Caco-2 (cell line): ENCODE measurements at regions not wholly inside any gene's neighbourhood (a gene's known extent, or its start where the extent isn't known, plus 50 kb on each side); places are given as distances from the start of the nearest gene placed in this dataset.
"Not testable (repeated sequence)": the region's sequence is repeated elsewhere in the genome, so short reads cannot be mapped to it uniquely, and the experiment has no call there.

ENCODE experiments used
- BruUV-seq: library from RNA; stranded (reverse); fragments of 400-500 nt; replicated peaks from 2 replicates; lab custom pipeline; 2021; lab: Mats Ljungman, UMichigan
- CTCF ChIA-PET: fragments of 300-600 bp; sonication (Branson Sonifier 250); formaldehyde crosslinking; loops from one replicate; lab custom pipeline; 2022; ENCODE audit warnings: antibody characterized with exemption; lab: Charles Lee
- POLR2A ChIA-PET: fragments of 300-600 bp; sonication (Branson Sonifier 250); formaldehyde crosslinking; loops from one replicate; lab custom pipeline; 2022; ENCODE audit warnings: antibody characterized with exemption; lab: Charles Lee
- DNase-seq, 2 experiments: peaks; one replicate each; pipeline versions ENCODE4 v3.0.0 to v3.0.0-alpha.2; 2020 to 2022
- H3K27me3 ChIP-seq: replicated peaks from 2 replicates; pipeline ENCODE4 v1.6.0; 2011; ENCODE audit warnings: low read length; ENCODE audit not compliant: control insufficient read depth, insufficient read depth
- H3K36me3 ChIP-seq: 2 replicates; pipeline ENCODE4 v1.5.1; 2011; ENCODE audit warnings: low read length; ENCODE audit not compliant: control insufficient read depth, insufficient read depth
- H3K4me1 ChIP-seq: fragments of 250-450 bp; sonication (Bioruptor Pico); 2 replicates; pipeline ENCODE4 v1.5.1; 2020; ENCODE audit warnings: mild to moderate bottlenecking
- H3K4me3 ChIP-seq: 2 replicates; pipeline ENCODE4 v1.5.1; 2011; ENCODE audit warnings: low read depth, mild to moderate bottlenecking, control low read depth, low read length
- H3K9me3 ChIP-seq: fragments of 250-450 bp; sonication (Bioruptor Pico); 2 replicates; pipeline ENCODE4 v1.5.1; 2020; ENCODE audit warnings: mild to moderate bottlenecking, moderate library complexity
- H3K27ac Mint-ChIP-seq: one replicate; pipeline ENCODE4 v1.8.0; 2022; ENCODE audit warnings: mixed read lengths; ENCODE audit not compliant: unreplicated experiment
- H3K27me3 Mint-ChIP-seq: one replicate; pipeline ENCODE4 v1.8.0; 2022; ENCODE audit warnings: mixed read lengths; ENCODE audit not compliant: insufficient read depth, unreplicated experiment
- H3K36me3 Mint-ChIP-seq: one replicate; pipeline ENCODE4 v1.8.0; 2022; ENCODE audit warnings: mild to moderate bottlenecking, mixed read lengths; ENCODE audit not compliant: insufficient read depth, unreplicated experiment
- H3K4me1 Mint-ChIP-seq: one replicate; pipeline ENCODE4 v1.8.0; 2022; ENCODE audit warnings: low read depth, mixed read lengths; ENCODE audit not compliant: unreplicated experiment
- H3K4me3 Mint-ChIP-seq: one replicate; pipeline ENCODE4 v1.8.0; 2022; ENCODE audit warnings: mild to moderate bottlenecking, moderate library complexity, mixed read lengths; ENCODE audit not compliant: unreplicated experiment
- H3K9me3 Mint-ChIP-seq: one replicate; pipeline ENCODE4 v1.8.0; 2022; ENCODE audit warnings: mixed read lengths; ENCODE audit not compliant: unreplicated experiment
- intact Hi-C: fragments of 100-400 bp; cut with micrococcal nuclease; formaldehyde crosslinking; loops from one replicate; pipeline ENCODE4 v1.10.0; 2022; ENCODE audit not compliant: unreplicated experiment
- TF ChIP-seq, protein P1 (sequence below), 2 experiments: fragments of 200-600 bp in 1 of 2; IDR thresholded peaks; 1 replicate in 1 of 2; 2 replicates in 1 of 2; pipeline versions ENCODE4 v1.5.1 to v1.8.0; 2011 to 2022; ENCODE audit warnings: antibody characterized with exemption in 1 of 2, control low read depth in 1 of 2, inconsistent platforms in 1 of 2, low read depth in 1 of 2, low read length in 1 of 2, mild to moderate bottlenecking in 1 of 2, moderate library complexity in 1 of 2; ENCODE audit not compliant: insufficient read depth in 1 of 2, severe bottlenecking in 1 of 2, unreplicated experiment in 1 of 2

GRCh38 chr13:79846386-79846785 lies 365.4 kb downstream of the NDFIP2 start:
- ChIA-PET CTCF (no interaction called here), POLR2A (no interaction called here)
- Histone ChIP-seq H3K4me3 (no peak overlapping the region), H3K27me3 (no peaks in the 10 kb centered on the region), H3K4me1 (no peaks in the 10 kb centered on the region), H3K36me3 (no peaks in the 10 kb centered on the region), H3K9me3 (no peaks in the 10 kb centered on the region)
- Mint-ChIP-seq H3K9me3 (no peaks in the 10 kb centered on the region), H3K4me1 (peaks cover 13% of the 10 kb centered on the region), H3K36me3 (no peaks in the 10 kb centered on the region), H3K27ac (no peak overlapping the region), H3K27me3 (no peaks in the 10 kb centered on the region), H3K4me3 (no peak overlapping the region)
- DNase-seq = no peak
- TF ChIP-seq, protein P1, sequence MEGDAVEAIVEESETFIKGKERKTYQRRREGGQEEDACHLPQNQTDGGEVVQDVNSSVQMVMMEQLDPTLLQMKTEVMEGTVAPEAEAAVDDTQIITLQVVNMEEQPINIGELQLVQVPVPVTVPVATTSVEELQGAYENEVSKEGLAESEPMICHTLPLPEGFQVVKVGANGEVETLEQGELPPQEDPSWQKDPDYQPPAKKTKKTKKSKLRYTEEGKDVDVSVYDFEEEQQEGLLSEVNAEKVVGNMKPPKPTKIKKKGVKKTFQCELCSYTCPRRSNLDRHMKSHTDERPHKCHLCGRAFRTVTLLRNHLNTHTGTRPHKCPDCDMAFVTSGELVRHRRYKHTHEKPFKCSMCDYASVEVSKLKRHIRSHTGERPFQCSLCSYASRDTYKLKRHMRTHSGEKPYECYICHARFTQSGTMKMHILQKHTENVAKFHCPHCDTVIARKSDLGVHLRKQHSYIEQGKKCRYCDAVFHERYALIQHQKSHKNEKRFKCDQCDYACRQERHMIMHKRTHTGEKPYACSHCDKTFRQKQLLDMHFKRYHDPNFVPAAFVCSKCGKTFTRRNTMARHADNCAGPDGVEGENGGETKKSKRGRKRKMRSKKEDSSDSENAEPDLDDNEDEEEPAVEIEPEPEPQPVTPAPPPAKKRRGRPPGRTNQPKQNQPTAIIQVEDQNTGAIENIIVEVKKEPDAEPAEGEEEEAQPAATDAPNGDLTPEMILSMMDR (IDR thresholded peaks at IDR 0.05; ENCODE audit: insufficient read depth in 1 of 2, low read depth in 1 of 2, low read length in 1 of 2, severe bottlenecking in 1 of 2, unreplicated experiment in 1 of 2) = no peak
- intact Hi-C loops = loop anchor here (2.0 kb wide), 1 partner anchor 20 kb away; no protein-coding TSS in a partner anchor
- BruUV-seq = no TSS peak

- Mint-ChIP-seq H3K4me3 (peak overlapping the region; percentile 25), H3K27me3 (no peaks in the 10 kb centered on the region), H3K36me3 (peaks cover 5% of the 10 kb centered on the region), H3K9me3 (peaks cover 33% of the 10 kb centered on the region), H3K27ac (peak overlapping the region; percentile 79), H3K4me1 (peaks cover 19% of the 10 kb centered on the region)
- DNase-seq = no peak
- no peaks in the 10 kb centered on the region for H3K27me3 ChIP-seq
- TF ChIP-seq, protein P1 (IDR thresholded peaks at IDR 0.05; ENCODE audit: insufficient read depth in 1 of 2, low read depth in 1 of 2, low read length in 1 of 2, severe bottlenecking in 1 of 2, unreplicated experiment in 1 of 2) = no peak
- H3K36me3 ChIP-seq = no peaks in the 10 kb centered on the region
- H3K4me3 ChIP-seq = no peak overlapping the region
- CTCF ChIA-PET = no interaction called here
- 0 out of 2 replicates have a peak, but pooled peaks cover 9% of the 10 kb centered on the region for H3K9me3 ChIP-seq
- peaks cover 18% of the 10 kb centered on the region for H3K4me1 ChIP-seq
- BruUV-seq = no TSS peak
- intact Hi-C loops = no loop called here
- POLR2A ChIA-PET = no interaction called here
These were observed 356.9 kb downstream of the NDFIP2 start for GRCh38 chr13:79837741-79838450.

DNA sequence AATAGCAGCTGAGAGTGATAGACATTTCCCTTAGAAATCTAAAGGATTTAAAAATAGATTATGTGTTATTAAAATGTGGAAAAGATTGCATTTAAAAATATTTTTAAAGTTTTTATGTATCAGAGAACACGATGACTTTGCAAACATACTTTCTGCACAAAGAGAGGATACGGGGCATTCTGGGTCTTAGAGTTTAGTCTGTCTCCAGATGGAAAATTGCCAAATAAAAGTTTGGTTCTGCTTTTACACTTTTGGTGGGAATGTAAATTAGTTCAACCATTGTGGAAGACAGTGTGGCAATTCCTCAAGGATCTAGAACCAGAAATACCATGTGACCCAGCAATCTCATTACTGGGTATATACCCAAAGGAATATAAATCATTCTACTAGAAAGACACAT lies 355.2 kb downstream of the NDFIP2 start:
- Mint-ChIP-seq H3K4me1 (peaks cover 19% of the 10 kb centered on the region), H3K9me3 (peaks cover 33% of the 10 kb centered on the region)
- H3K4me3 ChIP-seq, H3K9me3 ChIP-seq, H3K27me3 ChIP-seq, DNase-seq, BruUV-seq, H3K27me3 Mint-ChIP-seq, POLR2A ChIA-PET, CTCF ChIA-PET, H3K27ac Mint-ChIP-seq, H3K36me3 ChIP-seq, H3K4me3 Mint-ChIP-seq, intact Hi-C loops, H3K36me3 Mint-ChIP-seq: not testable (repeated sequence)
- peaks cover 18% of the 10 kb centered on the region for H3K4me1 ChIP-seq
